ENCODE measurements at regions not wholly inside any gene's neighbourhood (a gene's known extent, or its start where the extent isn't known, plus 50 kb on each side); places are given as distances from the start of the nearest gene placed in this dataset.

- TF ChIP-seq POLR2A (IDR thresholded peaks at IDR 0.05) (no peak), CTCF (IDR thresholded peaks at IDR 0.05) (no peak)
Measured at GRCh38 chr5:7242118-7242710, 153.7 kb upstream of the ADCY2 start.
